HEK293 (cell line): ENCODE measurements at regions not wholly inside any gene's neighbourhood (a gene's known extent, or its start where the extent isn't known, plus 50 kb on each side); places are given as distances from the start of the nearest gene placed in this dataset.

Experiments used
- CTCF ChIA-PET: fragments of 350-600 bp; formaldehyde crosslinking; extraction: SDS; loops from one replicate; lab custom pipeline; 2021; ENCODE audit warnings: antibody characterized with exemption; lab: Yijun Ruan, JAX
- POLR2A ChIA-PET: fragments of 300-600 bp; formaldehyde crosslinking; extraction: SDS; loops from one replicate; lab custom pipeline; 2020; ENCODE audit warnings: antibody characterized with exemption, inconsistent platforms; lab: Yijun Ruan, JAX
- H3K27ac ChIP-seq: fragments of 200-500 bp; sonication (Bioruptor generic); 2 replicates; pipeline ENCODE4 v1.5.1; 2014; ENCODE audit warnings: low read depth, low read length, control low read depth, inconsistent platforms; ENCODE audit errors: extremely low read depth
- H3K36me3 ChIP-seq, 2 experiments: fragments of 200-500 bp in 1 of 2; sonication (Bioruptor generic) in 1 of 2; 1 replicate in 1 of 2; 2 replicates in 1 of 2; pipeline ENCODE4 v1.5.1; 2014 to 2017; ENCODE audit warnings: inconsistent platforms in 2 of 2, low read length in 2 of 2; ENCODE audit not compliant: control insufficient read depth in 2 of 2, insufficient read depth in 1 of 2
- H3K4me1 ChIP-seq: fragments of 200-500 bp; sonication (Bioruptor generic); 2 replicates; pipeline ENCODE4 v1.5.1; 2014; ENCODE audit warnings: mild to moderate bottlenecking, low read length, inconsistent platforms; ENCODE audit not compliant: control insufficient read depth, insufficient read depth
- H3K4me3 ChIP-seq: 2 replicates; pipeline ENCODE4 v1.5.1; 2011; ENCODE audit warnings: low read depth, mild to moderate bottlenecking, control low read depth, low read length, moderate library complexity
- H3K9me3 ChIP-seq: fragments of 200-500 bp; sonication (Bioruptor generic); 2 replicates; pipeline ENCODE4 v1.5.1; 2014; ENCODE audit warnings: low read depth, low read length, inconsistent platforms; ENCODE audit not compliant: control insufficient read depth, insufficient read depth
- HOXC10 ChIP-seq: sonication (generic); formaldehyde crosslinking; IDR thresholded peaks from 2 replicates; pipeline ENCODE4 v1.8.1; 2023; ENCODE audit warnings: mild to moderate bottlenecking, missing genetic modification reagents
- HOXD13 ChIP-seq: sonication (generic); formaldehyde crosslinking; IDR thresholded peaks from 2 replicates; pipeline ENCODE4 v1.8.0; 2022; ENCODE audit warnings: missing genetic modification reagents, borderline replicate concordance
- REPIN1 ChIP-seq: fragments of 450-650 bp; formaldehyde crosslinking; IDR thresholded peaks from 2 replicates; pipeline ENCODE4 v1.5.1; 2017; ENCODE audit warnings: missing biosample characterization, missing genetic modification characterization, low read depth
- ZBTB21 ChIP-seq: fragments of 450-650 bp; formaldehyde crosslinking; IDR thresholded peaks from 2 replicates; pipeline ENCODE4 v1.5.1; 2017; ENCODE audit warnings: missing biosample characterization, missing genetic modification characterization
- ZNF112 ChIP-seq: fragments of 450-650 bp; formaldehyde crosslinking; IDR thresholded peaks from 2 replicates; pipeline ENCODE4 v1.5.0; 2017; ENCODE audit warnings: missing biosample characterization, missing genetic modification characterization
- ZNF138 ChIP-seq: fragments of 450-650 bp; formaldehyde crosslinking; IDR thresholded peaks from 2 replicates; pipeline ENCODE4 v1.5.1; 2016; ENCODE audit warnings: missing biosample characterization, missing genetic modification characterization, borderline replicate concordance
- ZNF354C ChIP-seq: fragments of 450-650 bp; formaldehyde crosslinking; IDR thresholded peaks from 2 replicates; pipeline ENCODE4 v1.5.1; 2016; ENCODE audit warnings: missing biosample characterization, missing genetic modification characterization, low read depth, borderline replicate concordance
- ZNF391 ChIP-seq: fragments of 450-650 bp; formaldehyde crosslinking; IDR thresholded peaks from 2 replicates; pipeline ENCODE4 v1.5.1; 2016; ENCODE audit warnings: low read depth, missing biosample characterization, missing genetic modification characterization, borderline replicate concordance
- ZNF416 ChIP-seq: fragments of 450-650 bp; formaldehyde crosslinking; IDR thresholded peaks from 2 replicates; pipeline ENCODE4 v1.5.1; 2016; ENCODE audit warnings: missing biosample characterization, missing genetic modification characterization
- ZNF423 ChIP-seq: fragments of 450-650 bp; formaldehyde crosslinking; IDR thresholded peaks from 2 replicates; pipeline ENCODE4 v1.5.1; 2016; ENCODE audit warnings: missing biosample characterization, missing genetic modification characterization
- ZNF433 ChIP-seq: fragments of 450-650 bp; formaldehyde crosslinking; IDR thresholded peaks from 2 replicates; pipeline ENCODE4 v1.5.1; 2016; ENCODE audit warnings: missing biosample characterization, missing genetic modification characterization, low read depth
- ZNF776 ChIP-seq: fragments of 450-650 bp; formaldehyde crosslinking; IDR thresholded peaks from 2 replicates; pipeline ENCODE4 v1.5.0; 2017; ENCODE audit warnings: missing biosample characterization, missing genetic modification characterization, borderline replicate concordance
- ZNF830 ChIP-seq: fragments of 450-650 bp; IDR thresholded peaks from 2 replicates; pipeline ENCODE4 v1.5.0; 2018; ENCODE audit warnings: missing biosample characterization, missing genetic modification characterization, low read depth, mild to moderate bottlenecking, moderate library complexity
- TF ChIP-seq, protein P1 (sequence below): fragments of 450-650 bp; formaldehyde crosslinking; IDR thresholded peaks from 2 replicates; pipeline ENCODE4 v1.5.1; 2016; ENCODE audit warnings: missing biosample characterization, missing genetic modification characterization
- TF ChIP-seq, protein P2 (sequence below): fragments of 450-650 bp; formaldehyde crosslinking; IDR thresholded peaks from 2 replicates; pipeline ENCODE4 v1.5.1; 2016; ENCODE audit warnings: missing biosample characterization, missing genetic modification characterization
- TF ChIP-seq, protein P3 (sequence below): fragments of 450-650 bp; formaldehyde crosslinking; IDR thresholded peaks from 2 replicates; pipeline ENCODE4 v1.5.1; 2017; ENCODE audit warnings: missing biosample characterization, missing genetic modification characterization
- TF ChIP-seq, protein P4 (sequence below): fragments of 450-650 bp; formaldehyde crosslinking; IDR thresholded peaks from 2 replicates; pipeline ENCODE4 v1.5.1; 2016; ENCODE audit warnings: missing biosample characterization, missing genetic modification characterization, low read depth

DNA sequence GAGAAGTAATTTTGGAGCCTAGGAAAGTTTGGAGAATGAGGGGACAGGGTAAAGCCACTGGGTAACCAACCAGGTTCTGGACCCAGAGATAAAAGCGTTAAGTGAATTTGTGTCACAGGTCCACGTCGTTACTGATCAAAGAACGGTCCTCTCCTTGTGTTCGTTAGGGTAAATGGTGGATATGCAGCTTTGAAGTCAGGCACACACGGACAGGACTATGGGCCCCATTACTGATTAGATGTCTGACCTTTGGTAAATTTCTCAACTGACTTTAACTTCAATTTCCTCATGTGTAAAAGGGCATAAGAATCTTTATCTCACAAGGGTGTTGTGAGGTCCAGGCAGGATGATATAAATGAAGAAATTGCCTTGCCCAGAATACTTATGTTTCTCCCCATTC lies 76.6 kb downstream of the EMP1 start (continued):
- TF ChIP-seq ZNF391 (tag by site-specific recombination): no peak
- no peak for TF ChIP-seq ZNF433
- TF ChIP-seq ZNF354C: no peak
- TF ChIP-seq ZNF776 (tag by site-specific recombination): no peak
- no peak for TF ChIP-seq ZNF138 (tag by site-specific recombination)
- TF ChIP-seq REPIN1 (tag by site-specific recombination): no peak
- TF ChIP-seq, protein P1, sequence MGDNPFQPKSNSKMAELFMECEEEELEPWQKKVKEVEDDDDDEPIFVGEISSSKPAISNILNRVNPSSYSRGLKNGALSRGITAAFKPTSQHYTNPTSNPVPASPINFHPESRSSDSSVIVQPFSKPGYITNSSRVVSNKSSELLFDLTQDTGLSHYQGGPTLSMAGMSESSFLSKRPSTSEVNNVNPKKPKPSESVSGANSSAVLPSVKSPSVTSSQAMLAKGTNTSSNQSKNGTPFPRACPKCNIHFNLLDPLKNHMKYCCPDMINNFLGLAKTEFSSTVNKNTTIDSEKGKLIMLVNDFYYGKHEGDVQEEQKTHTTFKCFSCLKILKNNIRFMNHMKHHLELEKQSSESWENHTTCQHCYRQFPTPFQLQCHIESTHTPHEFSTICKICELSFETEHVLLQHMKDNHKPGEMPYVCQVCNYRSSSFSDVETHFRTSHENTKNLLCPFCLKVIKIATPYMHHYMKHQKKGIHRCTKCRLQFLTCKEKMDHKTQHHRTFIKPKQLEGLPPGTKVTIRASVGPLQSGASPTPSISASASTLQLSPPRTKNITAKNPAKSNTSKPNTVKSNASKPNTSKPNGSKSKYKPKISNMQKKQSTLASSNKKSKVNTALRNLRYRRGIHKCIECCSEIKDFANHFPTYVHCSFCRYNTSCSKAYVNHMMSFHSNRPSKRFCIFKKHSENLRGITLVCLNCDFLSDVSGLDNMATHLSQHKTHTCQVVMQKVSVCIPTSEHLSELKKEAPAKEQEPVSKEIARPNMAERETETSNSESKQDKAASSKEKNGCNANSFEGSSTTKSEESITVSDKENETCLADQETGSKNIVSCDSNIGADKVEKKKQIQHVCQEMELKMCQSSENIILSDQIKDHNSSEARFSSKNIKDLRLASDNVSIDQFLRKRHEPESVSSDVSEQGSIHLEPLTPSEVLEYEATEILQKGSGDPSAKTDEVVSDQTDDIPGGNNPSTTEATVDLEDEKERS (tag by site-specific recombination): no peak
- TF ChIP-seq, all 188 proteins: peak for 0

DNA sequence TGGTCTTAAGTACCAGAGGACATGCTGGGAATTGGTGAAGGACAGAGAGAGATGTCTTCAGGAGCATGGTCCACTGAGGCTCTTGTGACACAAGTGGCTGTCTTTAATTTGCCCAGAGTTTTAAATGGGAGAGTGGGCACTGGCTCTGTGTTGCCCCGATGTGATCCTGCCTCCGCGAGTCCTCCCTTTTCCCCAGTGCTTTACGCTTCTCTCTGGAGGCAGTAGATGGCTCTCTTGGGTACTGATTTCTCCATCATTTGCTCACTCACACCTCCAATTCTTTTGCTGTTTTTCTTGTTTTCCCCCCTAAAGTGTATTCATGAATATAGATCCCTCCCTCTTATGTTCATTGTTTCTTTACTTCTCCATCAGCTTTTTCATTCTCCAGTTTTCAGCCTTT lies 74.3 kb downstream of the EMP1 start:
- no peaks in the 10 kb centered on the region for H3K4me1 ChIP-seq
- no peaks in the 10 kb centered on the region for H3K9me3 ChIP-seq
- CTCF ChIA-PET: interaction anchor here (0.6 to 1.8 kb wide), 5 partner anchors 15 to 1776 kb away, joined by 3 to 10 read pairs (median 3); no protein-coding TSS in a partner anchor
- POLR2A ChIA-PET: no interaction called here
- no peak overlapping the region for H3K4me3 ChIP-seq
- TF ChIP-seq, protein P2, sequence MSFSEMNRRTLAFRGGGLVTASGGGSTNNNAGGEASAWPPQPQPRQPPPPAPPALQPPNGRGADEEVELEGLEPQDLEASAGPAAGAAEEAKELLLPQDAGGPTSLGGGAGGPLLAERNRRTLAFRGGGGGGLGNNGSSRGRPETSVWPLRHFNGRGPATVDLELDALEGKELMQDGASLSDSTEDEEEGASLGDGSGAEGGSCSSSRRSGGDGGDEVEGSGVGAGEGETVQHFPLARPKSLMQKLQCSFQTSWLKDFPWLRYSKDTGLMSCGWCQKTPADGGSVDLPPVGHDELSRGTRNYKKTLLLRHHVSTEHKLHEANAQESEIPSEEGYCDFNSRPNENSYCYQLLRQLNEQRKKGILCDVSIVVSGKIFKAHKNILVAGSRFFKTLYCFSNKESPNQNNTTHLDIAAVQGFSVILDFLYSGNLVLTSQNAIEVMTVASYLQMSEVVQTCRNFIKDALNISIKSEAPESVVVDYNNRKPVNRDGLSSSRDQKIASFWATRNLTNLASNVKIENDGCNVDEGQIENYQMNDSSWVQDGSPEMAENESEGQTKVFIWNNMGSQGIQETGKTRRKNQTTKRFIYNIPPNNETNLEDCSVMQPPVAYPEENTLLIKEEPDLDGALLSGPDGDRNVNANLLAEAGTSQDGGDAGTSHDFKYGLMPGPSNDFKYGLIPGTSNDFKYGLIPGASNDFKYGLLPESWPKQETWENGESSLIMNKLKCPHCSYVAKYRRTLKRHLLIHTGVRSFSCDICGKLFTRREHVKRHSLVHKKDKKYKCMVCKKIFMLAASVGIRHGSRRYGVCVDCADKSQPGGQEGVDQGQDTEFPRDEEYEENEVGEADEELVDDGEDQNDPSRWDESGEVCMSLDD (tag by site-specific recombination): no peak
- no peak for TF ChIP-seq ZNF112 (tag by site-specific recombination)
- no peak for TF ChIP-seq ZNF830 (tag by site-specific recombination)
- TF ChIP-seq ZBTB21 (tag by site-specific recombination): no peak
- TF ChIP-seq, protein P3, sequence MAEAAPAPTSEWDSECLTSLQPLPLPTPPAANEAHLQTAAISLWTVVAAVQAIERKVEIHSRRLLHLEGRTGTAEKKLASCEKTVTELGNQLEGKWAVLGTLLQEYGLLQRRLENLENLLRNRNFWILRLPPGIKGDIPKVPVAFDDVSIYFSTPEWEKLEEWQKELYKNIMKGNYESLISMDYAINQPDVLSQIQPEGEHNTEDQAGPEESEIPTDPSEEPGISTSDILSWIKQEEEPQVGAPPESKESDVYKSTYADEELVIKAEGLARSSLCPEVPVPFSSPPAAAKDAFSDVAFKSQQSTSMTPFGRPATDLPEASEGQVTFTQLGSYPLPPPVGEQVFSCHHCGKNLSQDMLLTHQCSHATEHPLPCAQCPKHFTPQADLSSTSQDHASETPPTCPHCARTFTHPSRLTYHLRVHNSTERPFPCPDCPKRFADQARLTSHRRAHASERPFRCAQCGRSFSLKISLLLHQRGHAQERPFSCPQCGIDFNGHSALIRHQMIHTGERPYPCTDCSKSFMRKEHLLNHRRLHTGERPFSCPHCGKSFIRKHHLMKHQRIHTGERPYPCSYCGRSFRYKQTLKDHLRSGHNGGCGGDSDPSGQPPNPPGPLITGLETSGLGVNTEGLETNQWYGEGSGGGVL (tag by site-specific recombination): no peak
- no peak for TF ChIP-seq HOXD13 (CRISPR knock-in tag)
- TF ChIP-seq ZNF416 (tag by site-specific recombination): no peak
- TF ChIP-seq, protein P4, sequence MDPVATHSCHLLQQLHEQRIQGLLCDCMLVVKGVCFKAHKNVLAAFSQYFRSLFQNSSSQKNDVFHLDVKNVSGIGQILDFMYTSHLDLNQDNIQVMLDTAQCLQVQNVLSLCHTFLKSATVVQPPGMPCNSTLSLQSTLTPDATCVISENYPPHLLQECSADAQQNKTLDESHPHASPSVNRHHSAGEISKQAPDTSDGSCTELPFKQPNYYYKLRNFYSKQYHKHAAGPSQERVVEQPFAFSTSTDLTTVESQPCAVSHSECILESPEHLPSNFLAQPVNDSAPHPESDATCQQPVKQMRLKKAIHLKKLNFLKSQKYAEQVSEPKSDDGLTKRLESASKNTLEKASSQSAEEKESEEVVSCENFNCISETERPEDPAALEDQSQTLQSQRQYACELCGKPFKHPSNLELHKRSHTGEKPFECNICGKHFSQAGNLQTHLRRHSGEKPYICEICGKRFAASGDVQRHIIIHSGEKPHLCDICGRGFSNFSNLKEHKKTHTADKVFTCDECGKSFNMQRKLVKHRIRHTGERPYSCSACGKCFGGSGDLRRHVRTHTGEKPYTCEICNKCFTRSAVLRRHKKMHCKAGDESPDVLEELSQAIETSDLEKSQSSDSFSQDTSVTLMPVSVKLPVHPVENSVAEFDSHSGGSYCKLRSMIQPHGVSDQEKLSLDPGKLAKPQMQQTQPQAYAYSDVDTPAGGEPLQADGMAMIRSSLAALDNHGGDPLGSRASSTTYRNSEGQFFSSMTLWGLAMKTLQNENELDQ (tag by site-specific recombination): no peak
- no peak for TF ChIP-seq HOXC10 (CRISPR knock-in tag)
- TF ChIP-seq ZNF423 (tag by site-specific recombination): no peak
- no peaks in the 10 kb centered on the region for H3K36me3 ChIP-seq
- H3K27ac ChIP-seq: no peak overlapping the region
